Mesenteric fat pad (tissue), 1 donor: ENCODE measurements at regions not wholly inside any gene's neighbourhood (a gene's known extent, or its start where the extent isn't known, plus 50 kb on each side); places are given as distances from the start of the nearest gene placed in this dataset.
"Not testable (repeated sequence)": the region's sequence is repeated elsewhere in the genome, so short reads cannot be mapped to it uniquely, and the experiment has no call there.

Experiments
- DNase-seq: peaks from one replicate; pipeline ENCODE4 v3.0.0-alpha.2; 2020; ENCODE audit warnings: low spot score
- donor health status: DM: yes; HTN: yes; CAD: no.

DNA sequence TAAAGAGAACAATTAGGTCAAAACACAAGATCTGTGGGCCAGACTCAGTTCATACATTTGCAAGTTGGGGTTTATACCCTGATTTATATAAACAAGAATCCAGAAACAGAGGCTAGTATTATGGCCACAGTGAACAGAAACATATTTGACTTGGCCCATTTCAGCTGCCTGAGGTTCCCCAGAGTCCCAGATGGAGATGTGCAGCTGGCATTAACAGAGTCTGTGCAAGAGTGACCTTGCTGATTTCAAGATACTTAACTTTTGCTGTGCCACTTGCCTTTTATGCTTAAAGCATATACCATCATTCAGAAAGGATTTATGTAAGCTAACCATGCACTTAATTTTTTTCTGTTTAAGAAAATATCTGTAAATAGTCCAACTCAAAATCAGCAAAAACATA is 636.3 kb downstream of the TRIB2 start:
- DNase-seq, result no peak

- DNase-seq, result no peak
Measured at GRCh38 chr2:13354031-13354430, 637.3 kb downstream of the TRIB2 start.

DNA sequence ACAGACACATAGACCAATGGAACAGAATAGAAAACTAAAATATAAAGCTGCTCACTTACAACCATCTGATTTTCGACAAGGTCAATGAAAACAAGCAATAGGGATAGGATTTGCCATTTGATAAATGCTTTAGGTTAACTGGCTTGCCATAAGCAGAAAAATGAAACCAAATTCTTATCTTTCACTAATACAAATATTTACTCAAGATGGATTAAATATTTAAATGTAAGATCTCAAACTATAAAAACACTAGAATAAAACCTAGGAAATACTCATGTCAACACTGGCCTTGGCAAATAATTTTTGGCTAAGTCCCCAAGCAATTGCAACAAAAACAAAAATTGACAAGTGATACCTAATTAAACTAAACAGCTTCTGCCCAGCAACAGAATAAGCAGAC is 665.2 kb downstream of the TRIB2 start:
- DNase-seq, result not testable (repeated sequence)

DNA sequence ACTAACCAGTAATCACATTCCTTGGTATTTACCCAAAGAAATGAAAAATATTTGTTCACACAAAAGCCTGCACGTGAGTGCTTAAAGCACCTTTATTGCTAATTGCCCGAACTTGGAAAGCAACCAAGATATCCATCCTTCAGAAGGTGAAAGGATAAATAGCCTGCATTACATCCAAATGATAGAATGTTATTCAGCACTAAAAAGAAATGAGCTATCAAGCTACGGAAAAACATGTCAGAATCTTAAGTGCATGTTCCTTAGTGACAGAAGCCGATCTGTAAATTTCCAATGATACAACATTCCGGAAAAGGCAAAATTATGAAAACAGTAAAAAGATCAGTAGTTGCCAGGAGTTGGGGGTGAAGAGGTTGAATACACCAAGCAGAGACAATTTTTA is 672.4 kb downstream of the TRIB2 start:
- not testable (repeated sequence) for DNase-seq

- no peak for DNase-seq
Measured at GRCh38 chr2:13390676-13391075, 673.9 kb downstream of the TRIB2 start.

DNA sequence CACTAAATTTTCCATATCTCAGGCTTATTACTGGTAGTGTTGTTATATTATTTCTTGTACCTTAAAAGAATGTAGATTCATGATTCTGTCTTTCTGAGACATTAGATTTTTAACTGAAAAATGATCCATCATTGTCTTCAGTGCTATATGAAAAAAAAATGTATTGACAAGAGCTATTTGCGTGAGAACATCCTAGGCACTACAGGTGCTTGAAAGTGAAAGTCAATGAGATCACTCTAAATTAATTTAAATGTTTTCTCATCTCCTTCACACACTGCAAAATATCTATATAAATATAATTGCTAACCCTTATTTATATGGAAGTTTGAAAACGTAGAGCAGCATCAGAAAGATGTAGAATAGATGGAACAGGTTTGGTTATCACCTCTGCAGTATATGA is 684.6 kb downstream of the TRIB2 start:
- DNase-seq, result no peak

DNA sequence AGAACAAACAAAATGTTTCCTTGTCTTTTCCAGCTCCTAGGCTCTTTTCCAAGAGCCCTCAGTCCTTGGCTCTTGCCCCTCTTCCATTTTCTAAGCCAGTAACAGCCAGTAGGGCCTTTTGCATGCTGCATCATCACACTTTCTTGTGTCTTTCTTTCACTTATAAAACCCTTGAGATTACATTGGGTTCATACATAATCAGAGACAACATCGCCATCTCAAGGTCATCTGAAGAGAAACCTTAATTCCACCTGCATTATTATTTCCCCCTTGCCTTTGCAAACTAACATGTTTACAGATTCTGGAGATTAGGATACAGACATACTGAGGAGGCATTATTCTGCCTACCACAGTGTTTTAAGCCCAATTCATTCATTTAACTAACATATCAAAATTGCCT is 697.3 kb downstream of the TRIB2 start:
- DNase-seq, result no peak

DNA sequence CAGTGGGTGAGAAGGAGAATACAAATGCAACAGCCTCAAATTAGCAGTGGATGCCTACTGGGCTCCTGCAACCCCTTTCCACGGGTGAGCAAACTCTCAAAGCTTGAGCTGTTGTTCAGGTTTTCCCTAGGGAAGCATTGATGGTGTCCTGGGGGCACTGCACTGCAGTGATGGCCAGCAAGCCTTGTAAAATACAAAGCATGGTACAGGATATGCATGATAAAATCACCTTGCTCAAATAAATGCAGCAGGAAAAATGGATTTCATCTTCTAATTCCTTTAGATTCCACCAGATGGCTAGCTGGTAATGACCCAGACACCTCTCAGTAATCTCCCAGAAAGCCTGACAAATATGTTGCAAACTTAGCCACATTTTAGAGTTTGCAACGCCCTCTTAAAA is 698.2 kb downstream of the TRIB2 start:
- DNase-seq, result no peak

DNA sequence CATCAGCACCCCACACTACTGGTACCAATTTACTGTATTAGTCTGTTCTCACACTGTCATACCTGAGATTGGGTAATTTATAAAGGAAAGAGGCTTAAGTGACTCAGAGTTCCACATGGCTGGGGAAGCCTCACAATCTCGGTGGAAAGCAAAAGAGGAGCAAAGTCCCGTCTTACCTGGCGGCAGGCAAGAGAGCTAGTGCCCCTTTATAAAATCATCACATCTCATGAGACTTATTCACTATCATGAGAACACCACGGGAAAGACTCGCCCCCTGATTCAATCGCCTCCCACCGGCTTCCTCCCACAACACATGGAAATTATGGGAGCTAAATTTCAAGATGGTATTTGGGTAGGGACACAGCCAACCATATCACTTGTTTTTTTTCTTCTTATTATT is 717.2 kb downstream of the TRIB2 start:
- DNase-seq, result no peak

DNA sequence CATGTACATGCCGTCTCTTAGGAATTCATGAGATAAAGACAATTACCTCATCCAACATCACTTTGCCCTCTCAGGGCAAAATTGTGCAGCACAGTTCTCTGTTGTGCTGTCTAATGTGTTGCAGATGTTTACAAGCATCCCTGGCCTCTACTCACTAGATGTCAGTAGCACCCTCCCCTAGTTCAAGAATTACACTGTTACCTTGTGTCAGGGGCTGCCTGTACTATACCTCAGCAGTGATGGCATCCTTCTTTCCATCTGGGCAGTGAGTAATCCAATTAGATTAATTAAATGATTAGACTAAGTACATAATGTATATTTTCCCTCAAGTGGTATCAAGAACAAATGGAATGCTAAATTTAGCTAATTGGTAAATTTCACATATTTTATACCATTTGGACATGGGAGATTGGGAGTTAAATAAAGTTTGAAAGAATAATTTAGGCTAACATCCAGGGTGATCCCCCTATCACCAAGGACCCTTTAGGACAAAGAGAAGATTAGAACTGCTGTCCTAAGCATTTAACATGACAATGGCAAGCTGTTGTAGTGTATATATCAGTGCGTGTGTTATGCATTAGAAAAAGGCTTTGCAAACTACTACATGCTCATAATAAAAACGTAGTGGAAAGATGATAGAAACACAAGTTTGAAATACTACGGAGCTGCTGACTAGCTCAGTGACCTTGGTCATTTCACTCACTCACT is 727.0 kb downstream of the TRIB2 start:
- DNase-seq, result not testable (repeated sequence)

DNA sequence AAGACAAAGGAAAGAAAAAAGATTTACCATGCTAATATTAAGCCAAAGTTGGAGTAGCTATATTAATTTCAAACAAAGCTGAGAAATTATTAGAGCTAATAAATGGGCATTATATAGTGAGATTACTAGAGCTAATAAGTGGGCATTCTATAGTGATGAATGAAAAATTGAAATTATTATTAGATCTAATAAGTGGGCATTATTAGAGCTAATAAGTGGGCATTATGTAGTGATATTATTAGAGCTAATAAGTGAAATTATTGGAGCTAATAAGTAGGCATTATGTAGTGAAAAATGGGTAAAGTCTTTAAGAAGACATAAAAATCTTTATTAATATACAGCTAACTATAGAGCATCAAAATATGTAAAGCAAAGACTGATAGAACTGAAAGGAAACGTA is 745.7 kb downstream of the TRIB2 start:
- no peak for DNase-seq

DNA sequence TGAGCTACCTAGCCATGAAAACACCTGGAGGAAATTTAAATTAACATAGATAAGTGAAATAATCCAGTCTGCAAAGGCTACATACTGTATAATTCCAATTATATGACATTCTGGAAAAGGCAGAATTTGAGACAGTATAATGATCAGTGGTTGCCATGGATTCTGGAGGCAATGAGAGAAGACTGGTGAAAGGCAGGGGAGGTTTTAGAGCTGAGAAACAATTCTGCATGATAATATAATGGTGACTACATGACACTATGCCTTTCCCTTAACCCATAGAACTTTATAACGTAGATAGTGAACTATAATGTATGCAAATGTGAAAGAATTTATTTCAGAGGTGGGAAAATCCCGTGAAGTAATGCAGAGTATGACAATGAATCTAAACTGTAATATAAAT is 749.3 kb downstream of the TRIB2 start:
- no peak for DNase-seq

DNA sequence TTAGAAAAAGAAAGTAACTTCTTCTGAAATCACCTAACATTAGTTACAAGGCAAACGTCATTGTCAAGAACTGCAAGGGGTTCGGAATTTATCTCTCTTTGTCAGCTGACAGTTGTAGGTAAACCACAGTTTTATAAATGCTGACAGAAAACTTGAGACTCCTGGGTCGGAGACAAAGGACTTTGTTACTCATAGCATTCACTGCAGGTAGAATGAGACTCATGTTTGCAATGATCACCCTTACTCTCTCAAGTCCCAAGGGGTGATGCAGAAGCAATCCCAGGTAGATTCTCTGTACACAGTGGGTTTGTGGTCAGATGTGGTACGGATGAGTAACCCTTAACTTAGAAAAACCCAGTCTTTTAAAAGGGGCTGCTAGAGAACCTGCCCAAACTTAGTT is 757.8 kb downstream of the TRIB2 start:
- no peak for DNase-seq

- DNase-seq, result no peak
Measured at GRCh38 chr2:13480057-13480456, 763.3 kb downstream of the TRIB2 start.

DNA sequence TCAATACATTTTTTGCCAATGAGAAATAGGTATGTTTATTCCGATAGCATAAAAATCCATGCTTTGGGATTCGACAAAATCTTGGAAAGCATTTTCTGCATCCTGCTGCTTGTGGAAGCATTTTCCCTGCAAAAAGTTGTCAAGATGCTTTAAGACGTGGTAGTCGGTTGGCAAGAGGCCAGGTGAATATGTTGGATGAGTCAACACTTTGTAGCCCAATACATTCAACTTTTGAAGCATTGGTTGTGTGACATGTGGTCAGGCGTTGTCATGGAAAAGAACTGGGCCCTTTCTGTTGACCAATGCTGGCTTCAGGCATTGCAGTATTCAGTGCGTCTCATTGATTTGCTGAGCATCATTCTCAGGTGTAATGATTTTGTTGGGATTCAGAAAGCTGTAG is 764.5 kb downstream of the TRIB2 start:
- no peak for DNase-seq

DNA sequence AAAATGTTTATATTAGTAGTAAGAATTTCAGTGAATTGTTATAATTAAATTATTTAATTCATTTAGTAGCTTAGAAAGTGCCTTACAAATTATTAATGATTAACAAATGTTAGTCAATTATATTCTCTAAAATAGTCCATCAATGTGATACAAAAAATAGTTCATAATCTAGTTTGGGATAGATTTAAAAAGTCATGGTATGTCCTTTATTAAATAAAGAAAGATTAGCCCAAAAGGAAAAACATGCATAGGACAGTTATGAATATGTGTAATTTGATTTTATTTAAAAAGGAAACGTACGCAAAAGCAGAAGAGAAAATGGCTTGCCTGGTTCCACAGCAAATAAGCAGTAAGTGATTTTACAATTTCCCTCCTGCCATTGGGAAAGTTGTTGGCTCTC is 768.5 kb downstream of the TRIB2 start:
- no peak for DNase-seq

GRCh38 chr2:13488965-13489364 is 772.2 kb downstream of the TRIB2 start:
- no peak for DNase-seq

GRCh38 chr2:13492262-13492661 is 775.5 kb downstream of the TRIB2 start:
- no peak for DNase-seq

- no peak for DNase-seq
Measured at GRCh38 chr2:13495051-13495450, 778.3 kb downstream of the TRIB2 start.

DNA sequence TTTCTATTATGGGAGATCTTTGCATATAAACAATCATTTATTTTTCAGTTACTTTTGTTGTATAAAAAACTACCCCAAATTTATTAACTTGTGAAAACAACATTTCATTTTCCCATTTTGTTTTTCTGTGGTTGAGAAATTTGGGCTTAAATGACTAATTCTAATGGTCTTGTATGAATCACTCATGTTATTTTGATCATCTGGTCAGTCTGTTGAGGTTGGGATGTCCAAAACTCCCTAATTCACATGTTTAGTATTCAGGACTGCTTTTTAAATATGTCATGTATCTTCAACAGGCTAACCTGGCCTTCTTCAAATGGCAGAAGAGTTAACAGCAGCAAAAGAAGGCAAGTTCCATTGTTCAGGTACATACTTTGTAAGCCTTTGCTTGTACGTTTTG is 788.1 kb downstream of the TRIB2 start:
- no peak for DNase-seq

- DNase-seq, result no peak
Measured at GRCh38 chr2:13508671-13509070, 791.9 kb downstream of the TRIB2 start.

GRCh38 chr2:13515254-13515653 is 798.5 kb downstream of the TRIB2 start:
- DNase-seq, result no peak

GRCh38 chr2:13522096-13522495 is 805.4 kb downstream of the TRIB2 start:
- no peak for DNase-seq
